HG03039 (cell line): ENCODE measurements at regions not wholly inside any gene's neighbourhood (a gene's known extent, or its start where the extent isn't known, plus 50 kb on each side); places are given as distances from the start of the nearest gene placed in this dataset.
"Not testable (repeated sequence)": the region's sequence is repeated elsewhere in the genome, so short reads cannot be mapped to it uniquely, and the experiment has no call there.

Source experiments
- ATAC-seq: cut with Tn5 transposase; IDR thresholded peaks from one replicate; pipeline ENCODE4 v1.9.1; 2021; ENCODE audit warnings: mild to moderate bottlenecking, moderate library complexity; ENCODE audit not compliant: unreplicated experiment

GRCh38 chr15:32536507-32537172 is 56.6 kb upstream of the GOLGA8N start:
- peak; percentile 79 for ATAC-seq

- ATAC-seq, result peak; percentile 33
Measured at GRCh38 chr15:32536057-32536493, 57.2 kb upstream of the GOLGA8N start.

- peak; percentile 37 for ATAC-seq
Measured at GRCh38 chr15:32535150-32535898, 57.9 kb upstream of the GOLGA8N start.

- ATAC-seq, result not testable (repeated sequence)
Measured at GRCh38 chr15:32522900-32523299, 67.5 kb upstream of the GOLGA8O start.

- not testable (repeated sequence) for ATAC-seq
Measured at GRCh38 chr15:32522421-32522820, 67.0 kb upstream of the GOLGA8O start.

- ATAC-seq, result not testable (repeated sequence)
Measured at GRCh38 chr15:32518976-32519375, 63.5 kb upstream of the GOLGA8O start.

- not testable (repeated sequence) for ATAC-seq
Measured at GRCh38 chr15:32518013-32518412, 62.6 kb upstream of the GOLGA8O start.

- ATAC-seq, result not testable (repeated sequence)
Measured at GRCh38 chr15:32516954-32517353, 61.5 kb upstream of the GOLGA8O start.

GRCh38 chr15:32513378-32513777 is 57.9 kb upstream of the GOLGA8O start:
- not testable (repeated sequence) for ATAC-seq

GRCh38 chr15:32510027-32510426 is 54.6 kb upstream of the GOLGA8O start:
- not testable (repeated sequence) for ATAC-seq

- ATAC-seq, result not testable (repeated sequence)
Measured at GRCh38 chr15:32508081-32508480, 52.6 kb upstream of the GOLGA8O start.

- ATAC-seq, result not testable (repeated sequence)
Measured at GRCh38 chr15:32506787-32507186, 51.4 kb upstream of the GOLGA8O start.

- not testable (repeated sequence) for ATAC-seq
Measured at GRCh38 chr15:32505633-32506032, 50.2 kb upstream of the GOLGA8O start.
